ENCODE measurements at regions not wholly inside any gene's neighbourhood (a gene's known extent, or its start where the extent isn't known, plus 50 kb on each side); places are given as distances from the start of the nearest gene placed in this dataset.

DNA sequence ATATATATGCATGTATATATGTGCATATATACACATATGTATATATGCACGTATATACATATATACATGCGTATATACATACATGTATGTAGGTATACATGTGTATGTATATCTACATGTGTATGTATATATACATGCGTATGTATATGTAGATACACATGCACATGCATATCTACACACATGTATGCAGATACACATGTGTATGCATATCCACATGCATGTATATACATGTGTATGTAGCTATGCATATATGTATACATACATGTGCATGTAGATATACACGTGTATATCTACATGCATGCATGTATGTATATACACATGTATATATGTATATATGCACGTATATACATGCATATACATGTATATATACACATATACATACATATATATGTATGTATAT lies 95.8 kb upstream of the STEAP4 start:
- DNase-seq = no peak

DNA sequence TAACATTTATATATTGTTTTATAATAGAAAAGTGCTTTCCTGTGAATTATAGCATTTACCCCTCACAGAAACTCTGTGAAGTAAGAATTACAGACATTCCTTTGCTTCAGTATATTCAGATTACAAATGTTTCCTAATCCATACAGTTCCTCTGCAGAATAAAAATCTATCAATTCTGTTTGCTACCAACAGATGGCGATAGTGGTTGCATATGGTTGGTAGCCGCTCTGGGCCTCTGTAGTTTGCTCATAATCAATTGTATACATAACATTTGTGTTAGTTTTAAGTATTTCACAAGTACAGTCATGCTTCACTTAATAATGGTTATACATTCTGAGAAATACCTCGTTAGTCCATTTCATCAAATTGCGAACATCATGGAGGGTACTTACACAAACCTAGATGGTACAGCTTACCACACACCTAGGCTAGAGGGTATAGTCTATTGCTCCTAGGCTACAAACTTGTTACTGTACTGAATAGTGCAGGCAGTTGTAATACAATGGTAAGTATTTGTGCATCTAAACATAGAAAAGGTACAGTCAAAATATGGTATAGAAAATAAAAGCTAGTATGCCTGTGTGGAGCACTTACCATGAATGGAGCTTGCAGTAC lies 94.4 kb upstream of the STEAP4 start:
- no peak for DNase-seq

DNA sequence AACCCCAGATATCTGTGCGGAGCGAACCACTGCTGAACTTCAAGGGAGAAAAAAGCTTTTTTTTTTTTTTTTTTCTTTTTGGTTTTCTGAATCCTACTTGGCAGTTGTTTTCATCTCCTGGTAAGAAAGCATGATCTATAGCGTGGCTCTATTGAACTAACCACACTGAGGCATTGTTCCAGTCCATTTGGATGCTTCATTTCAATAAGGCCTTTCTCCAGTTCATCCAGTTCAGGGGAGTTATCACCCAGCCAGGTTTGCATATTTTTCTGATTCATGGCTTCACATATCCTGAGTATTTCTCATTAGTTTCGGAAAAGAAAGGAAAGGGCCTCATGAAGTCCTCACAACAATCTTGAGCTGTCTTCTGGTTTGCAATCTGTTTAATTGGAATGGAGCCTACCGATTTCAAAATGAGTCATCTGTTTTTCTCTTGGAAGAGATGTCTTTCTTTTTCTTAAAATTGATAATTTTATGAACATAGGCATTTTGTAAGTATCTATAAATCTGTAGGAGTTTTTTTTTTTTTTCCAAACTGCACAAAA lies 93.1 kb upstream of the STEAP4 start:
- DNase-seq = no peak

DNA sequence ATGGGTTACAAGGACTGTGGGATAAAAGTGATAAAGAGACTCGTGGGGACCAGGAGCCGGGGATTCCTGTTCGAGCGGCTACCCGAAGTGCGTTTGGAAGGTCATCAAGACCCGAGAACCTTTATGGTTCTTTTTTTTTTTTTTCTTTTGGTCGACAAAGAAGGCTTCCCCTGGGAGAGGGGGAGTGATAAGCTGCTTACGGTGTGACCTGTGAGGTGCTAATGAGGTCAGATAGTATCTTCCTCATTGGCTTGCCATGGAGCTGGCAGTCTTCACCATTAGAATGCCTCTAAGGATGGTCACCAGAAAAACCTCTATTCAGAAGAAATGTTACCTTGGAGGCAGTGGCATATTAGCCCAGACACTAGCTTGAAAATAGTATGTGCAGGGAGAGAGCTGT lies 92.3 kb upstream of the STEAP4 start:
- DNase-seq = no peak

DNA sequence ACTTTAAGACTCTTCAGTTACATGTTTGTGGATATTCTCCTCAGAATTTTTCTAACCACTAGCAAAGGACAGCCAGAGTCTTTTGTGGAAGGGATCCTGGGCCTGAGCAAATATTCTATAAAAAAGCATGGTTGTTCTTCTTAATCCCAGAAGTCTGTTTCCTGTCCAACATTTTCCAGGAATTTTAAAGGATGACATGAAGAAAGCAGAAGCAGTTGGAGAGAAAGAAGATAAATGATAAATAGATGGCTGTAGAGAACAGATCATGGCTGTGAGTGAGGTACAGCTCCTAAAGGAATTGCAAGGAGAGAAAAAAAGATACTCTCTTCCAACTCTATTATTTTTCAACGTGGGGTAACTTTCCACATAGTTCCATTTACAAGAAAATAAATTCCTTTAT lies 91.8 kb upstream of the STEAP4 start:
- no peak for DNase-seq

DNA sequence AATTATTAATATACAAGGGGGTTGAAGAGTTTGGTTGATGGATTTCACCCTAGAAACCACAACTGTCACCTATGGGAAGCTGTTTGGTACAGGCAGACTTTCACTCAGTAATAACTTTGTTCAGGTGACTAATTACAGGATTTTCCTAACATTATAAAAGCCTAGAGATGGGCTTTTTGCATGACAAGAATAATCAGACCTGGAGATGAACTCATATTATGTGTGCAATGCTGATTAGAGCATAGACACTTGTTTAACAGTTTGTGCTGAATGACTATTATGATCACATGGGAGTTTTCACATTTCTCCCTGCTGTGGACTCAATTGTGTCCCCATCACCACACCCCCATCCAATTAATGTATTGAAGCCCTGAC lies 90.2 kb upstream of the STEAP4 start:
- DNase-seq = no peak

DNA sequence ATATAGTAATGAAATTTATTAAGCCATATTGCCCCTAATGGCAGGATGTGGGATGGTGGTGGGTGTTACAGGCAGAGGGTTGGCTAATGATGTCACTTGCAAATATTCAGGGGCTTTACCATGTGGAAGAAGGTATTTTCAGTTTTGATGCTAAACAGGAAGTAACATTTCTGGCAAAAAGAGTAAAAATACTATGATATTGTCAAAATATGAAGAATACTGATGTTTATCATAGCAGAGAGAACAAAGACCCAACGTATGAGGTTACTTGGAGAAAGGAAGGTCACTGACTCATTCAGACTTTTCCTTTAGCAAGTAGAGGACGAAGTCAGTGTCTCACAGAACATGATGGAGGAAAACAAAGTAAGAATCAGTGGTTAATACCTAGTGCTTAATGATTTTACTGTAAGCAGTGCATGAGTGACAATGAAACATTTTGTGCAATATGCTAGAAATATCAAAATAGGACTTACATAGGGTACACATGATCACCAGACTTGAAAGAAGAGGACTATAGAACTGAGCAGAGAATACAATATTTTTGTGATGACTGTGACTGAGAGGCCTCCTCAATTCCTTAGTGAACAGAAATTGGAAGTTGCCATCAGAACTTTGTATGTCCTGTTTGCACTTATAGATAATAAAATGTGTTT lies 89.7 kb upstream of the STEAP4 start:
- no peak for DNase-seq

DNA sequence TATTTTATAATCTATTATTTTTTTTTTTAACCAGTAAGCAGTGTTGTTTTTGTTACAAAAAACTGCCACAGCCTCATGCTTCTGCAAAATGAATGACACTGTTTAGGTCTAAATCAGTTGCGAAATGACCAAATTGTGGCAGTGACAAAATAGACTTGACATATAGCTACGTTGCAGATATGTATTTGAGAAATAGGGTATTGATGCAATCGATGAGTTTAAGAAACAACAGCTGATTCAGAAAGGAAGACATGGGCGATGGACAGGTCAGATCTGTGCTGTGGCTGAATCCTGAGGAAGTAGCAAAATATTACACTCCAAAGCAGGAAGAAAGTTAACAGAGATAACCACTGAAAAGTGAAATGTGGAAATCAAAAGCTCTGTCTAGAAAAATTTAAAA lies 89.0 kb upstream of the STEAP4 start:
- no peak for DNase-seq

DNA sequence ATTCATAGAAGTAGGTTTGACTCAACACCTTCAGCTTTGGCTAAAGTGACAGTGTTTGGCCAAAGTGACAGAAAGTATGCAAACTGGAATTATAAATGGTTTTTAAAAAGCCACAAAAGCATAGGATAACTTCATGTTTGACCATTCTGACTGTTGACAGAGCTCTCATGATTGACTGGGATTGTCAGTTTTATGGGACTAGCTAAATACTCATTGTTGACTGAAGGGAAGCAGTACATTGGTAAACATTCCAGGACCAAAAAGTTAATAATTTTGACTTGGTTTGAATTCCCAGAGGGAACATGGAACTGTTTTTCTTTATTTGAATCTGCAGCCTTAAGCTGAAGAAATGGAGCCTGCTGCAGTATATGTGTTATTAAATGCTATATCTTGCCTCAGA lies 84.6 kb upstream of the STEAP4 start:
- no peak for DNase-seq

DNA sequence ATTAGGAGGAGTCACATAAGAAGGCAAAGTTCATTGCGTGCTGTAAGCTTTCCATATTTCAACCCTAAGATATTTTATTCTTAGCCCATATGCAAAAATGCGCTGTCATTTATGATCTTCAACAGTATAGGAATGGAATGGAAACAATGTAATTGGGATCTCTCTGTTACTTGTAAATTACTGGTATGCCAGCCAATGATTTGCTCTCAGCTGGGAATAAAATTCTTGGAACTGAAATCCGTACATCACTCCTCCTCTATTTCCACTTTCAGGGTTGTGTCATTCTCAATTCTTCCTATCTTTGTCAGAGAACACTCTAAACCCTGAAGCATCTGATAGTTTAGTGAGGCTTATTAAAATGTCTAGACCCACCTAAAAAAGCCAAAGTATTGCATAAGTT lies 80.7 kb upstream of the STEAP4 start:
- DNase-seq = no peak

DNA sequence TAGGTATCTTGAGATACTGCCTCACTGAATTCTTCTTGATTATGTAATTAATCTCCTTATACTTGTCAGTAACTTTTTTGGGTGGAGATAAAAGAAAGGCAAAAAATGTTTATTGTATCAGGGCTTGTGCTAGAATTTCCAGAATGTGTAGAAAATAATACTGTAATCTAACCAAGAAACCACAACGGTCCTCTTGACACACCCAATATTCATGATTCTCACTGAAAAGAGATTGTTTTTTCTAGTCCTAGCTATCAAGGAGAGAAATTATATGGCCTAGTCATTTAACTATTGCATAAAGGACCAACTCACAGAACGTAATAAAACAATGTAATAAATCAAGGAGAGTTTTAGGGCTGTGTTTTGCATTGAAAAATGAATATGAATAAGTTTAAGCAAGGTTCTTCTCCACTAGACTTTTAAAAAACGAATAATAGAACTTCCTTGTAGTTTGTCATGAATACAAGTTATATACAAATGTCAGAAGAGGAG lies 80.0 kb upstream of the STEAP4 start:
- no peak for DNase-seq

DNA sequence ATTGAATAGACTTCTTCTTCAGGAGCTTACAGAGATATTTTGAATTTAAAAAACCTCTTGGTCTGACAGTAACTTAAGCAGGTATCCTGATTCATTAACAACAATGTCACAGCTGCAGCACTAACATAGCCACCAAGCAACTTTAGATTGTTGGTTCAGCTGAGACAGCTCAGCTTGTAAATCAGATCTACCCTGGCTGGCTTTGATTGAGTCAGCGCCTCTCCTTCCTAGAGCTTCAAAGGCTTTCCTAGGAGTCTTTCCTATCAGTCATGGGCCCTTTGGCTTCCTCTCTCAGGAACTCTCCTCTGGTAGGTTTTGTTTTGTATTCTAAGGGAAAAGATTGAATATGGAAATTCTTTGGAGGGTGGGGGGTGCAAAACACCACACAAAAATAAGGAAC lies 70.7 kb upstream of the STEAP4 start:
- DNase-seq = no peak

DNA sequence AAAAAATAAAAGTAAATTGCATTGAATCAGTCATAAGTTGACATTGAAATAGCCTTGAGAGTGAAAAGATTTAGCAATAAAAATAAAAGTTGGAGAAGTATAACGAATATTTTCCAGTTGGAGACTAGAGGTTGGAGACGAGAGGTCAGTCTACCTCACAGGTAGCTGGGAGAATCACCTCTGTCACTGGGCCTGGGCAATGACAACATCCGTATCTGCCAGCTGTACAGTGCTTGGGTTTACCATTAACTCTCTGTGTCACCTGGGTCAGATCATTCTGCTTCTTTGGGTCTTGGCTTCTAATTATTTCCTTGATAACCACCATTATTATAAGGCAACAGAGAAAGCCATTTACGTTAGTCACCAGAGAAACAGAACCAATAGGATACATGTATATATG lies 62.0 kb upstream of the STEAP4 start:
- no peak for DNase-seq

DNA sequence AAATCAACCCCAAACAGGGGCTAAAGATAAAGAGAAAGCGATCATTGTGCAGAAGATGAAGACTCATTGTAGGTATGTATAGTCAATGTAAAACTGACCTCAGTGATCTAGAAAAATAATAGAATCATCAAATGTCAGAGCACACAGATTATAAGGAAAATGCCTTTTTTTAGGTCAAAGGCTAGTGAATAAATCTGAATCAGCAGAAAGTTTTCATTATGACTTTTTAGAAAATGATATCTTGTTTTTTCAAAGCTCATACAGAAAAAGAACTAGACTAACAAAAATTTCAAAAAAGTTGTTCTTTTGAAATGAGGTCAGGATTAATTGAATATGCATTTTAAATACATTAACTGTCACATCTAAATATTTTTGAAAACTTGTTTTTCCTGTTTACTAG lies 60.2 kb upstream of the STEAP4 start:
- no peak for DNase-seq

DNA sequence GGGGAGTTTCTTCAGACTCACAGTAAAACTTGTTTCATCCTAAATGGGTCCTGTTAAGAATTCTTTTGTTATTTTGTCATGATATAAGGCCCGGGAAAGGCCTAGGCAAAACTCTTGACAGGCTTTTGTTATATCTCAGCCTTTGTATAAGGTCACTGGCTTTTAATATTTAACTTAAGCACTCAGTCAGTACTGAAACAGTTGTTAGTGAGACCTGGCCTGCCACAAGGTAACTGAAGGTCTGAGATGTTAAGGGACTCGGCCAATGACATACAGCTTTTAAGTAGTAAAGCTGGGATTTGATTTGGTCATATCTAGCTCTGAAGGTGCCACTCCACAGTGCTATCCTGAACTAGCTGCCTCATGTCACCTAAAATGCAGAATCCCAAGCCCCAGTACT lies 57.2 kb upstream of the STEAP4 start:
- no peak for DNase-seq

DNA sequence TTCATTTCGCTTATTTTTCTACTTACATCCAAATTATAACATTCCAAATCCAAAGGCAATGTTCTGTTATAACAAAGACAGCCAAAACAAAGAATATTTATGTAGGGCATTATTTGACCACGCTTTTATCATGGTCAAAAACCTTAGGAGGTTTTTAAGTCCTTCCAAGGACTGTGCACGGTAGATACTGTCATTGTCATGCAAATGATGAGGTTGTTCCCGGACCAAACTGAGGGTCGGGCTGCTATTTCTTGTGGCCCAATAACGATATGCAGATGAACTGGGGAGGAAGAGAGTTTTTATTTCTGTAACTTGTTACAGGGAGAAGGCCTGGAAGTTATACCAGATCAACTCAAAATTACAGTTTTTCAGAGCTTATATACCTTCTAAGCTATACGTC lies 56.6 kb upstream of the STEAP4 start:
- no peak for DNase-seq

DNA sequence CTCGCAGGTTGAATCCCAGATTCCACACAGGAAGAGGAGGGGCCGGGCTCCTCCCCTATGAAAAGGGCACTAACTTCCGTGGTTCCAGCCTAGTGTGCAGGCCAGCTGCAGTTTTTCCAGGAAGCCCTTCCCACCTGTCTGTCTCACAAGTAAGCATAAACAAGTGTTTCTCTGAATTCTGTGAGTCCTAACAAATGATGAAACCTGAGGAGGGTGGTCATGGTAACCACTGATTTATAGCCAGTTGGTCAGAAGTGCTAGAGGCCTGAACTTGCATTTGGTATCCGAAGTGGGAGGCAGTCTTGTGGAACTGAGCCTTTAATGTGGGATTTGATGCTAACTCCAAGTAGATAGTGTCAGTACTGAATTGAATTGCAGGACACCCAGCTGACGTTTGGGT lies 54.7 kb upstream of the STEAP4 start:
- DNase-seq = no peak

DNA sequence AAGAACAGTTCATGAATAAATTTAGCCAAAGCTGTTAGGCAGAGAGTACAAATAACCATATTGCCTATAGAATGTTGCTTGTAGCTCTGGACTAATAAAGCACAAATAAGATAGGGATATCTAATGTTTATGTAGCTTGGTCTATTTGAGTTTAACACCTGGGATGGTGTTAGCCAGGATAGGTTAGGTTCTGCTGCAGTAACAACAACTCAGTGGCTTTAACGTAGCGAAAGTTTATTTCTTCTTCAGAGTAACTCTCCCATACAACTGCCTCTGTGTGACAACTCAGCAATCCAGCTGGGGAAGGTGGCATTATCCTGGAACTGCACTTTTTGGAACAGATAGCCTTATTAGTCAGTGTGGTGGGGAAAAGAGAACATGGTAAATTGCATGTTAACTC lies 52.2 kb upstream of the STEAP4 start:
- DNase-seq = no peak

DNA sequence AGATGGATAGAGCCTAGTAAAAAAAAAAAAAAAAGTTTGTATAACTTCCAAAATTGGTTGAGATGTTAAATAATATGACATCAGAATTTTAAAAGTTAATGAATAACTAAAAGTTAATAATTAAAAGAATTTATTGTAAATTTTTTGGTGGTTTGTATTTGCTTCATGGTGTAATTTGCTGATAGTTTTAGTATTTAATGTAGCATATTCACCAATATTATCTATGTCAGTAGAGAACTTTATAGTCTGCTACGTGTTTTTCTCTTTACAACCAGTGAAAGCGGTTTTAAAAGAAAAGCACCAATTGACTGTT lies 51.8 kb upstream of the STEAP4 start:
- DNase-seq = no peak

DNA sequence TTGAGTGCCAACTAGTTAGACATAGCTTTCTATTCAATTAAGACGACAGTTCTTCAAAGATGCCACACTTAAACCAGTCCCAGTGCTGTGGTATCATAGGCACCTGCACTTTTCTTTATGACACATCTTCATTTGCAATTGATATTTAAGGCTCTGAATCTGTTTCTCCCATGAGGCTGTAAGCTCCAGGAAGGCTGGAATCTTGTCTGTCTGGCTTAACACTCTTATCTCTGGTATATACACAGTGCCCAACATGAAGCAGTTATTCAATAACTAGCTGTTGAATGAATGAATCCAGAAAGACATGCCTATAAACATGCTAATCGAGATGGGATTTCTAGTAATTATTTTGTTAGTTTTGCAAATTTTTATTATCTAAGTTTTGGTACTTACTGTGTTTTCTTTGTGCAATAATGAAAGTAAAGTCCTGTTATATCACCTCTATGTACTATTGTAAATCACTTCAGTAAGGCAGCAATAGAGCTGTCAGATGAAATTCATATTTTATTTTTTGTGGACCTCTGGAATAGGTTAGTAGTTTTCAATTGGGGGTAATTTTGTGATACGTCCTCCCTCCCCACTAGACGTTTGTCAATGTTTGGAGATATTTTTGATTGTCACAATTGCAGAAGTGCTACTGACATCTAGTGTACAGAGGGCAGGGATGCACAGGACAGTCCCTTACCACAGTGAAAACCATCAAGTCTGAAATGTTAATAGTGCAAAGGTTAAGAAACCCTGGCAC lies 51.3 kb upstream of the STEAP4 start:
- no peak for DNase-seq

DNA sequence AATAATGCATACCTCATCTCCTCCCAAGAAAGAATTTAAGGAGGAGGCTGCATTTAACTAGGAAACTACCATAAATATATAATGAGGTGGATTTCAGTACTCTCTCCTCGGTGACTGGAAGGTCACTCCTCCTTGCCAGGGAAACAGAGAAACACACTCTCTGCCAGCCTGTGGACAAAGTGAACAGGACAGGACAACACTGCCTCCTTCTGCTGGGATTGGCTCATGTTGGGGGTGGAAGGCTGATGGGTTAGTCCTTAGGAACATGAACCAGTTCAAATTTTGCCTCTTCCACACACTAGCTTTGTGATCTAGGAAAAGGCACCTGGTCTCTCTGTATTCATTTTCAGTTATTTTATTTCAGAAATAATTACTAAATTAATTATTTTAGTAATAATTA lies 50.6 kb upstream of the STEAP4 start:
- no peak for DNase-seq
